Esophagus muscularis mucosa (tissue), 4 donors: ENCODE measurements at regions not wholly inside any gene's neighbourhood (a gene's known extent, or its start where the extent isn't known, plus 50 kb on each side); places are given as distances from the start of the nearest gene placed in this dataset.

Experiments used
- EP300 ChIP-seq: sonication (generic); formaldehyde crosslinking; IDR thresholded peaks from one replicate; pipeline ENCODE4 v1.6.1; 2017; ENCODE audit warnings: antibody characterized with exemption
- POLR2A ChIP-seq: fragments of 450-650 bp; IDR thresholded peaks from one replicate; pipeline ENCODE4 v1.6.1; 2017; ENCODE audit warnings: antibody characterized with exemption, moderate library complexity, mild to moderate bottlenecking, low read depth
- POLR2AphosphoS5 ChIP-seq, 2 donors: sonication (generic); formaldehyde crosslinking; IDR thresholded peaks; one replicate each; pipeline ENCODE4 v1.6.1; 2017; ENCODE audit warnings: antibody characterized with exemption in 2 of 2
- TF ChIP-seq, protein P1 (sequence below), 3 experiments: fragments of 200-600 bp in 2 of 3; fragments of 450-650 bp in 1 of 3; sonication (generic) in 2 of 3; IDR thresholded peaks; one replicate each; pipeline ENCODE4 v1.5.1; 2017 to 2019; ENCODE audit warnings: antibody characterized with exemption in 3 of 3, mild to moderate bottlenecking in 2 of 3, moderate library complexity in 1 of 3

GRCh38 chr3:34155108-34155507, 356.7 kb downstream of the PDCD6IP start:
- TF ChIP-seq POLR2A (no peak), POLR2AphosphoS5 (IDR thresholded peaks at IDR 0.05) (no peak), EP300 (no peak)
- TF ChIP-seq, protein P1, sequence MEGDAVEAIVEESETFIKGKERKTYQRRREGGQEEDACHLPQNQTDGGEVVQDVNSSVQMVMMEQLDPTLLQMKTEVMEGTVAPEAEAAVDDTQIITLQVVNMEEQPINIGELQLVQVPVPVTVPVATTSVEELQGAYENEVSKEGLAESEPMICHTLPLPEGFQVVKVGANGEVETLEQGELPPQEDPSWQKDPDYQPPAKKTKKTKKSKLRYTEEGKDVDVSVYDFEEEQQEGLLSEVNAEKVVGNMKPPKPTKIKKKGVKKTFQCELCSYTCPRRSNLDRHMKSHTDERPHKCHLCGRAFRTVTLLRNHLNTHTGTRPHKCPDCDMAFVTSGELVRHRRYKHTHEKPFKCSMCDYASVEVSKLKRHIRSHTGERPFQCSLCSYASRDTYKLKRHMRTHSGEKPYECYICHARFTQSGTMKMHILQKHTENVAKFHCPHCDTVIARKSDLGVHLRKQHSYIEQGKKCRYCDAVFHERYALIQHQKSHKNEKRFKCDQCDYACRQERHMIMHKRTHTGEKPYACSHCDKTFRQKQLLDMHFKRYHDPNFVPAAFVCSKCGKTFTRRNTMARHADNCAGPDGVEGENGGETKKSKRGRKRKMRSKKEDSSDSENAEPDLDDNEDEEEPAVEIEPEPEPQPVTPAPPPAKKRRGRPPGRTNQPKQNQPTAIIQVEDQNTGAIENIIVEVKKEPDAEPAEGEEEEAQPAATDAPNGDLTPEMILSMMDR (IDR thresholded peaks at IDR 0.05): no peak
